ENCODE measurements at regions not wholly inside any gene's neighbourhood (a gene's known extent, or its start where the extent isn't known, plus 50 kb on each side); places are given as distances from the start of the nearest gene placed in this dataset.

DNA sequence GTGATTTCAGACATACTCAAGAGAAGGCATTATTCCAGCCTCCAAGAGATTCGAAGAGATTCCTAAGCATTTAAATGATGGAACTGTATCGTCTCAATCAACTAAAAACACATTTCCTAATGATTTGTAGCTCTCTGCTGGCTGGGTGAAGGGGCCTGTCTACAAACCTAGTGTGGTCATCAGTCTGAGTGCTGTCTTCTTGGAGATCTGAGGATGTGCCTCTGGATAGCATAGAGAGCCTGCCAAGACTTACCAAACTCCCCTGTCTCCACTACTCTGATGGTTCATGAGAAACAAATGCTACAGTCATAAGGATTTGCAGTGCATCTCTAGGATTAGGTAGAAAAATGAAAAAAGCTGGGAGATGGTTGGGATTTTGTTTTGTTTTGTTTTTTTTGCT, 176.9 kb upstream of the CITED2 start:
- TF ChIP-seq POLR2A (IDR thresholded peaks at IDR 0.05; ENCODE audit: extremely low read depth, insufficient read length), result no peak
- TF ChIP-seq, protein P1, sequence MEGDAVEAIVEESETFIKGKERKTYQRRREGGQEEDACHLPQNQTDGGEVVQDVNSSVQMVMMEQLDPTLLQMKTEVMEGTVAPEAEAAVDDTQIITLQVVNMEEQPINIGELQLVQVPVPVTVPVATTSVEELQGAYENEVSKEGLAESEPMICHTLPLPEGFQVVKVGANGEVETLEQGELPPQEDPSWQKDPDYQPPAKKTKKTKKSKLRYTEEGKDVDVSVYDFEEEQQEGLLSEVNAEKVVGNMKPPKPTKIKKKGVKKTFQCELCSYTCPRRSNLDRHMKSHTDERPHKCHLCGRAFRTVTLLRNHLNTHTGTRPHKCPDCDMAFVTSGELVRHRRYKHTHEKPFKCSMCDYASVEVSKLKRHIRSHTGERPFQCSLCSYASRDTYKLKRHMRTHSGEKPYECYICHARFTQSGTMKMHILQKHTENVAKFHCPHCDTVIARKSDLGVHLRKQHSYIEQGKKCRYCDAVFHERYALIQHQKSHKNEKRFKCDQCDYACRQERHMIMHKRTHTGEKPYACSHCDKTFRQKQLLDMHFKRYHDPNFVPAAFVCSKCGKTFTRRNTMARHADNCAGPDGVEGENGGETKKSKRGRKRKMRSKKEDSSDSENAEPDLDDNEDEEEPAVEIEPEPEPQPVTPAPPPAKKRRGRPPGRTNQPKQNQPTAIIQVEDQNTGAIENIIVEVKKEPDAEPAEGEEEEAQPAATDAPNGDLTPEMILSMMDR (IDR thresholded peaks at IDR 0.05; ENCODE audit: low read depth, low read length), result no peak
- no peak for TF ChIP-seq MAX (IDR thresholded peaks at IDR 0.05; ENCODE audit: low read depth, low read length)
- TF ChIP-seq MYC (IDR thresholded peaks at IDR 0.05; ENCODE audit: low read depth, low read length), result no peak
